OCI-LY7 (cell line): ENCODE measurements at regions not wholly inside any gene's neighbourhood (a gene's known extent, or its start where the extent isn't known, plus 50 kb on each side); places are given as distances from the start of the nearest gene placed in this dataset.
"Not testable (repeated sequence)": the region's sequence is repeated elsewhere in the genome, so short reads cannot be mapped to it uniquely, and the experiment has no call there.

ENCODE experiments used
- BruUV-seq: library from RNA; stranded (reverse); fragments of 400-500 nt; replicated peaks from 2 replicates; lab custom pipeline; 2021; lab: Mats Ljungman, UMichigan
- CTCF ChIA-PET: fragments of 300-600 bp; sonication (Branson Sonifier 250); formaldehyde crosslinking; loops from one replicate; lab custom pipeline; 2022; ENCODE audit warnings: antibody characterized with exemption; ENCODE audit not compliant: unreplicated experiment; lab: Charles Lee
- POLR2A ChIA-PET: fragments of 300-600 bp; sonication (Branson Sonifier 250); formaldehyde crosslinking; loops from one replicate; lab custom pipeline; 2022; ENCODE audit warnings: antibody characterized with exemption; lab: Charles Lee
- DNase-seq: peaks from one replicate; pipeline ENCODE4 v3.0.0-alpha.2; 2015; ENCODE audit warnings: low spot score
- H2AFZ ChIP-seq: fragments of 200-600 bp; sonication (generic), shearing (Covaris generic); 2 replicates; pipeline ENCODE4 v1.6.1; 2014; ENCODE audit warnings: mild to moderate bottlenecking, antibody characterized with exemption, low read length, moderate library complexity
- H3K27ac ChIP-seq: fragments of 200-600 bp; sonication (generic); 2 replicates; pipeline ENCODE4 v1.5.1; 2014; ENCODE audit warnings: mixed run types, low read depth, mild to moderate bottlenecking, moderate library complexity, low read length, inconsistent platforms; ENCODE audit not compliant: poor library complexity, severe bottlenecking
- H3K36me3 ChIP-seq: fragments of 200-600 bp; sonication (generic); 2 replicates; pipeline ENCODE4 v1.6.1; 2014; ENCODE audit warnings: mild to moderate bottlenecking, antibody characterized with exemption, low read length, moderate library complexity, mixed read lengths; ENCODE audit not compliant: insufficient read depth
- H3K4me1 ChIP-seq: fragments of 200-600 bp; sonication (generic); 2 replicates; pipeline ENCODE4 v1.5.1; 2014; ENCODE audit warnings: mild to moderate bottlenecking, low read length; ENCODE audit not compliant: insufficient read depth, poor library complexity, severe bottlenecking
- H3K4me2 ChIP-seq: fragments of 200-600 bp; sonication (generic); 2 replicates; pipeline ENCODE4 v1.6.1; 2014; ENCODE audit warnings: mild to moderate bottlenecking, low read length
- H3K4me3 ChIP-seq: fragments of 200-600 bp; sonication (generic); 2 replicates; pipeline ENCODE4 v1.5.1; 2014; ENCODE audit warnings: mild to moderate bottlenecking, low read depth, low read length; ENCODE audit not compliant: poor library complexity, severe bottlenecking
- H3K79me2 ChIP-seq: fragments of 200-600 bp; sonication (generic); 2 replicates; pipeline ENCODE4 v1.6.1; 2016; ENCODE audit warnings: low read depth, mild to moderate bottlenecking, low read length, moderate library complexity, mixed read lengths; ENCODE audit not compliant: insufficient read depth
- H3K9me2 ChIP-seq: fragments of 200-600 bp; sonication (generic); 2 replicates; pipeline ENCODE4 v1.6.1; 2016; ENCODE audit warnings: mild to moderate bottlenecking, low read length, mixed read lengths; ENCODE audit not compliant: insufficient read depth
- H3K9me3 ChIP-seq: fragments of 200-600 bp; sonication (generic); 2 replicates; pipeline ENCODE4 v1.6.1; 2014; ENCODE audit warnings: mild to moderate bottlenecking, mixed run types, low read length, mixed read lengths
- H4K20me1 ChIP-seq: fragments of 200-600 bp; sonication (generic); 2 replicates; pipeline ENCODE4 v1.6.1; 2014; ENCODE audit warnings: mild to moderate bottlenecking, antibody characterized with exemption, low read length, moderate library complexity, mixed read lengths; ENCODE audit not compliant: insufficient read depth
- CTCF ChIP-seq: fragments of 200-600 bp; sonication (generic); conservative IDR thresholded peaks from 2 replicates; pipeline ENCODE4 v1.5.1; 2014; ENCODE audit warnings: mild to moderate bottlenecking, antibody characterized with exemption, low read length, moderate library complexity, mixed read lengths
- EZH2phosphoT487 ChIP-seq: fragments of 200-600 bp; sonication (generic); IDR thresholded peaks from 2 replicates; pipeline ENCODE4 v1.6.1; 2018; ENCODE audit warnings: low read depth, borderline replicate concordance, mild to moderate bottlenecking, mixed run types, antibody characterized with exemption, low read length, moderate library complexity, mixed read lengths
- intact Hi-C: fragments of 100-400 bp; cut with micrococcal nuclease; formaldehyde crosslinking; loops from one replicate; pipeline ENCODE4 v1.10.0; 2022; ENCODE audit not compliant: unreplicated experiment

GRCh38 chr1:91099746-91100621, 78.1 kb upstream of the ZNF644 start:
- Histone ChIP-seq H3K27ac (no peak overlapping the region), H3K4me2 (no peak overlapping the region), H4K20me1 (no peaks in the 10 kb centered on the region), H3K4me3 (no peak overlapping the region), H3K4me1 (no peaks in the 10 kb centered on the region), H3K9me3 (no peaks in the 10 kb centered on the region), H3K36me3 (no peaks in the 10 kb centered on the region), H3K79me2 (no peaks in the 10 kb centered on the region), H2AFZ (no peak overlapping the region), H3K9me2 (no peaks in the 10 kb centered on the region)
- POLR2A ChIA-PET: interaction anchor here (0.9 kb wide), 1 partner anchor 14 kb away, joined by 3 read pairs; no protein-coding TSS in a partner anchor
- no peak for DNase-seq
- CTCF ChIA-PET: no interaction called here
- intact Hi-C loops: no loop called here
- no TSS peak for BruUV-seq
- TF ChIP-seq EZH2phosphoT487 (no peak), CTCF (no peak)

GRCh38 chr1:91098299-91098906, 76.6 kb upstream of the ZNF644 start:
- no peaks in the 10 kb centered on the region for H3K4me1 ChIP-seq
- H3K79me2 ChIP-seq: no peaks in the 10 kb centered on the region
- TF ChIP-seq CTCF: no peak
- no peak for TF ChIP-seq EZH2phosphoT487
- DNase-seq: no peak
- H3K9me2 ChIP-seq: no peaks in the 10 kb centered on the region
- ChIA-PET CTCF (no interaction called here), POLR2A (interaction anchor here (0.6 kb wide), 1 partner anchor 62 kb away, joined by 3 read pairs; no protein-coding TSS in a partner anchor)
- BruUV-seq: no TSS peak
- H3K36me3 ChIP-seq: no peaks in the 10 kb centered on the region
- H2AFZ ChIP-seq: no peak overlapping the region
- no peaks in the 10 kb centered on the region for H3K9me3 ChIP-seq
- no peak overlapping the region for H3K4me3 ChIP-seq
- intact Hi-C loops: no loop called here
- H4K20me1 ChIP-seq: no peaks in the 10 kb centered on the region
- no peak overlapping the region for H3K27ac ChIP-seq
- no peak overlapping the region for H3K4me2 ChIP-seq

- POLR2A ChIA-PET, H3K36me3 ChIP-seq, H4K20me1 ChIP-seq, H3K4me1 ChIP-seq, H3K9me3 ChIP-seq, BruUV-seq, H3K79me2 ChIP-seq, CTCF ChIA-PET, H3K27ac ChIP-seq, H3K9me2 ChIP-seq, H3K4me3 ChIP-seq, DNase-seq, H3K4me2 ChIP-seq, intact Hi-C loops, H2AFZ ChIP-seq: not testable (repeated sequence)
These were observed 73.5 kb upstream of the ZNF644 start for GRCh38 chr1:91095321-91095720.
